SKM-1 (cell line): ENCODE measurements at regions not wholly inside any gene's neighbourhood (a gene's known extent, or its start where the extent isn't known, plus 50 kb on each side); places are given as distances from the start of the nearest gene placed in this dataset.
"Not testable (repeated sequence)": the region's sequence is repeated elsewhere in the genome, so short reads cannot be mapped to it uniquely, and the experiment has no call there.

Source experiments
- DNase-seq: peaks from one replicate; lab custom pipeline; 2025; ENCODE audit not compliant: unreplicated experiment; lab: John Stamatoyannopoulos, UW

GRCh38 chr5:13248253-13248652 is 696.2 kb downstream of the DNAH5 start:
- no peak for DNase-seq

- DNase-seq = no peak
Observed at GRCh38 chr5:13246053-13246452, 698.4 kb downstream of the DNAH5 start.

- no peak for DNase-seq
Observed at GRCh38 chr5:13244151-13244550, 700.3 kb downstream of the DNAH5 start.

GRCh38 chr5:13227513-13227912 is 717.0 kb downstream of the DNAH5 start:
- no peak for DNase-seq

GRCh38 chr5:13218518-13218917 is 726.0 kb downstream of the DNAH5 start:
- no peak for DNase-seq

GRCh38 chr5:13217636-13218035 is 726.9 kb downstream of the DNAH5 start:
- no peak for DNase-seq

- DNase-seq = no peak
Observed at GRCh38 chr5:13215806-13216205, 728.7 kb downstream of the DNAH5 start.

- no peak for DNase-seq
Observed at GRCh38 chr5:13215370-13215769, 729.1 kb downstream of the DNAH5 start.

- DNase-seq = no peak
Observed at GRCh38 chr5:13214182-13214581, 730.3 kb downstream of the DNAH5 start.

- DNase-seq = no peak
Observed at GRCh38 chr5:13212886-13213285, 731.6 kb downstream of the DNAH5 start.

- DNase-seq = no peak
Observed at GRCh38 chr5:13211064-13211463, 733.4 kb downstream of the DNAH5 start.

- DNase-seq = no peak
Observed at GRCh38 chr5:13207112-13207511, 737.4 kb downstream of the DNAH5 start.

- no peak for DNase-seq
Observed at GRCh38 chr5:13201022-13201421, 743.5 kb downstream of the DNAH5 start.

GRCh38 chr5:13198226-13198625 is 746.3 kb downstream of the DNAH5 start:
- not testable (repeated sequence) for DNase-seq

- no peak for DNase-seq
Observed at GRCh38 chr5:13189532-13189931, 755.0 kb downstream of the DNAH5 start.

GRCh38 chr5:13188371-13188770 is 756.1 kb downstream of the DNAH5 start:
- no peak for DNase-seq

GRCh38 chr5:13187186-13187585 is 757.3 kb downstream of the DNAH5 start:
- DNase-seq = no peak

- no peak for DNase-seq
Observed at GRCh38 chr5:13186177-13186576, 758.3 kb downstream of the DNAH5 start.

GRCh38 chr5:13179407-13180087 is 764.9 kb downstream of the DNAH5 start:
- no peak for DNase-seq

GRCh38 chr5:13143630-13144029 is 800.9 kb downstream of the DNAH5 start:
- DNase-seq = no peak

- no peak for DNase-seq
Observed at GRCh38 chr5:13143214-13143613, 801.3 kb downstream of the DNAH5 start.

- DNase-seq = no peak
Observed at GRCh38 chr5:13133951-13134350, 810.5 kb downstream of the DNAH5 start.

- no peak for DNase-seq
Observed at GRCh38 chr5:13115476-13115875, 829.0 kb downstream of the DNAH5 start.
